Transverse colon (tissue), 4 donors: ENCODE measurements at regions not wholly inside any gene's neighbourhood (a gene's known extent, or its start where the extent isn't known, plus 50 kb on each side); places are given as distances from the start of the nearest gene placed in this dataset.

Experiments used
- CTCF ChIP-seq, 5 experiments: fragments of 200-600 bp in 3 of 5; fragments of 450-650 bp in 2 of 5; sonication (generic) in 3 of 5; IDR thresholded peaks; 1 replicate in 2 of 5; 2 replicates in 3 of 5; pipeline ENCODE4 v1.5.1; 2016 to 2017; ENCODE audit warnings: antibody characterized with exemption in 5 of 5, inconsistent platforms in 3 of 5, mild to moderate bottlenecking in 2 of 5, moderate library complexity in 1 of 5
- EP300 ChIP-seq: sonication (generic); formaldehyde crosslinking; IDR thresholded peaks from one replicate; pipeline ENCODE4 v1.6.1; 2017; ENCODE audit warnings: antibody characterized with exemption, low read depth
- POLR2A ChIP-seq: fragments of 450-650 bp; IDR thresholded peaks from one replicate; pipeline ENCODE4 v1.6.1; 2016; ENCODE audit warnings: antibody characterized with exemption, mild to moderate bottlenecking, moderate library complexity
- POLR2AphosphoS5 ChIP-seq, 3 donors: sonication (generic); formaldehyde crosslinking; IDR thresholded peaks; one replicate each; pipeline ENCODE4 v1.6.1; 2016; ENCODE audit warnings: antibody characterized with exemption in 3 of 3

GRCh38 chr15:91632981-91633380, 220.5 kb upstream of the SLCO3A1 start:
- no peak for TF ChIP-seq CTCF (IDR thresholded peaks at IDR 0.05)
- TF ChIP-seq POLR2A = no peak
- no peak for TF ChIP-seq EP300
- no peak for TF ChIP-seq POLR2AphosphoS5 (IDR thresholded peaks at IDR 0.05)
